Aorta (tissue), 5 donors: ENCODE measurements at regions not wholly inside any gene's neighbourhood (a gene's known extent, or its start where the extent isn't known, plus 50 kb on each side); places are given as distances from the start of the nearest gene placed in this dataset.

Experiments used
- ATAC-seq: fragments of 200-7000 bp; cut with Tn5 transposase; one replicate; pipeline ENCODE4 v1.9.1; 2022; ENCODE audit warnings: moderate library complexity; ENCODE audit not compliant: low FRiP score
- DNase-seq, 2 donors: peaks; one replicate each; pipeline ENCODE4 v3.0.0-alpha.2; 2020
- H3K27ac ChIP-seq, 2 donors: one replicate each; pipeline ENCODE4 v1.5.1; 2013; ENCODE audit warnings: low read length in 2 of 2, mild to moderate bottlenecking in 2 of 2, moderate library complexity in 2 of 2, control low read depth in 1 of 2, inconsistent platforms in 1 of 2, low read depth in 1 of 2
- H3K27me3 ChIP-seq, 2 donors: one replicate each; pipeline ENCODE4 v1.6.1; 2013; ENCODE audit warnings: control low read depth in 1 of 2, low read length in 1 of 2, mild to moderate bottlenecking in 1 of 2, moderate library complexity in 1 of 2; ENCODE audit not compliant: insufficient read depth in 2 of 2, control insufficient read depth in 1 of 2
- H3K36me3 ChIP-seq, 2 donors: one replicate each; pipeline ENCODE4 v1.6.1; 2013; ENCODE audit warnings: control low read depth in 1 of 2, low read length in 1 of 2, mild to moderate bottlenecking in 1 of 2; ENCODE audit not compliant: insufficient read depth in 2 of 2, control insufficient read depth in 1 of 2
- H3K4me1 ChIP-seq, 2 donors: one replicate each; pipeline ENCODE4 v1.6.1; 2013; ENCODE audit warnings: low read length in 2 of 2, control low read depth in 1 of 2, mild to moderate bottlenecking in 1 of 2, moderate library complexity in 1 of 2; ENCODE audit not compliant: insufficient read depth in 2 of 2, control insufficient read depth in 1 of 2
- H3K4me3 ChIP-seq, 2 donors: one replicate each; pipeline ENCODE4 v1.5.1; 2013; ENCODE audit warnings: low read length in 2 of 2, control low read depth in 1 of 2, mild to moderate bottlenecking in 1 of 2
- H3K9me3 ChIP-seq: one replicate; pipeline ENCODE4 v1.6.1; 2013; ENCODE audit warnings: mild to moderate bottlenecking, low read length; ENCODE audit not compliant: control insufficient read depth
- WGBS, 2 donors: extraction: QIAGEN DNeasy Blood & Tissue Kit; methylation state at CpG; one replicate each; pipeline ENCODE4 v1.1.7; 2013; 5-methylcytosine and 5-hydroxymethylcytosine counted together
- intact Hi-C, 2 donors: fragments of 100-400 bp; cut with DNase I; formaldehyde crosslinking; loops; one replicate each; pipeline versions ENCODE4 v1.14.2 to v1.15.0; 2022
- donor health status: healthy with polysubstance abuse.
- donor health status: Bipolar disorder and iron deficiency.
- donor health status: DM: no; HTN: no; CAD: no.
- donor health status: DM: no; HTN: no; CAD: no.
- donor health status: DM: yes; HTN: yes; CAD: no.

DNA sequence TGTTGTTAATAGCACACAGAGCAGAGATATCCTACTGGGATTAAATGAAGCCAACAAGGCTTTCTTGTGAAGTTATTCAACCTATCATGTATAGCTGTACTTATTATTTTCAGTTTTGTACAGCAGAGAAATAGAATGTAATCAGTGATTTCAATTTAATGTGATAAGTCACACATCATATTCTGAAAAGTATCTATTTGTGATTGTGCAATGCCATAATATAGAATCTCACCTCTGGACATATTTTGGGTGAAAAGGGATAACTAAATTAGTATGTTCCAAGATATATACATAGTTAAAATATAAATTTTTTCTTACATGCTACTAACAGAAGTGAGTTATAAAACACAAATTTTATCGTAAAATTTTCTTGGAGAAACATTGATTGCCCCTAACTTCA, 544.3 kb upstream of the KIF2B start:
- H3K4me3 ChIP-seq = no peak overlapping the region
- H3K9me3 ChIP-seq = no peaks in the 10 kb centered on the region
- no peak overlapping the region for H3K27ac ChIP-seq
- no peaks in the 10 kb centered on the region for H3K4me1 ChIP-seq
- ATAC-seq = no peak
- no peaks in the 10 kb centered on the region for H3K27me3 ChIP-seq
- no peaks in the 10 kb centered on the region for H3K36me3 ChIP-seq
- 89 to 95% methylated on average over 1 of the region's 1 CpG for WGBS, 2 donors
- intact Hi-C loops = no loop called here
- no peak for DNase-seq

DNA sequence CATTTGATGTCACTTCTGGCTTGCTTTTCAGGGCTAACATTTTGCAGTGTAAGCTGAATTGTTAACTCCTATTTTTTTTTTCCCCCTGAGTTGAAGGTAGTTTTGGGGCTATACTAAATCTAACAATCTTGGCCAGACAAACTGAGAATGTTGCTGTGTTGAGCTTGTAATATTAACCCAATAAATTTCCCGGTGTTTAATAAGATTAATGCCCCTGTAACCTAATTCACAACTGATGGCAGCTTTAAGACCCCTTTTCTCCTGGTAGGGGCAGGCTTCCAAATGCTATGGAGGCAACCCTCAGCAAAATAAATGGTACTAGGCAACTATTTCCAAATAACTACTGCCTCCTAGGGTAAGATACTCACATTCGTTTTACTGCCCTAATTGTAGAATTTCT, 549.6 kb upstream of the KIF2B start:
- H3K4me1 ChIP-seq = no peaks in the 10 kb centered on the region
- no peak overlapping the region for H3K27ac ChIP-seq
- no peaks in the 10 kb centered on the region for H3K9me3 ChIP-seq
- H3K27me3 ChIP-seq = no peaks in the 10 kb centered on the region
- H3K4me3 ChIP-seq = no peak overlapping the region
- WGBS, 2 donors = 81 to 83% methylated on average over 2 of the region's 2 CpGs
- H3K36me3 ChIP-seq = no peaks in the 10 kb centered on the region
- DNase-seq = no peak
- intact Hi-C loops = no loop called here
- no peak for ATAC-seq

DNA sequence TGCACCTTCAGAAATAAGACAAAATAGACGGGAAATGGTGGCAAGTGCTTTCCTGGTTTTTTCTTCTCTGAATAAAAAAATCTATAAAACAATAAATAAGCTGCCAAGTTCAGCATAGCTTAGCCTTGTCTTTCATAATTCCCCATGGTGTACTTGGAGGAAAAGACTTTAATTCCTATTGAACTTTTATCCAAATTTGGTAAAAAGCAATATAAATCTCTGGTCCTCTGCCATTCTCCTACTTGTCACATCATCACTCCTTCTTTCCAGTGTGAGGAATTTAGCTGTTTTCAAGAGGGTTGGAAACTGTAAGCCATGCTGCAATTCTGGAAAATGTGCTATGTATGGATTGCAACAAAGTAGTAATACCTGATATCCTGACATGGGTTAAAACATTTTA, 551.8 kb upstream of the KIF2B start:
- DNase-seq = no peak
- Histone ChIP-seq H3K4me3 (no peak overlapping the region), H3K27ac (no peak overlapping the region), H3K27me3 (no peaks in the 10 kb centered on the region), H3K4me1 (no peaks in the 10 kb centered on the region), H3K9me3 (no peaks in the 10 kb centered on the region), H3K36me3 (no peaks in the 10 kb centered on the region)
- ATAC-seq = no peak
- 7 to 8% methylated on average over 1 of the region's 1 CpG for WGBS, 2 donors
- intact Hi-C loops = no loop called here

DNA sequence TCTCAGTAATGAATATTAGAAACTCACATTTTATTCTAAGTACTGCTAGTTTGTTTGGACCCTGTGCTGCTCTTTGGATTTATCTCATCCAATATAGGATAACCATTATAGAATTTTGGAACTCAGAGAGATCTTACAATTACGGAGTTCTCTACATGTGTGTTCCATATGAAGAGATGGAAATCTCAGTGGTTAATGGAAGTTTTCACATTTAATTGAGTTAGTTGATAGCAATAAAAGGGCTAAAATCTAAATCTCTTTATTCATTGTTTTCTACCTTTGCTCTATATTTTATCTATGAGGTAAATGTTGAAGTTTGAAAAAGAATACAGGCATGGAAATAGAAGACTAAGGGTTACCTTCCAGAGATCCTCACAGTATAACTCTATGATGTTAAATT, 558.0 kb upstream of the KIF2B start:
- no peak for DNase-seq
- no peak overlapping the region for H3K4me3 ChIP-seq
- no peak overlapping the region for H3K27ac ChIP-seq
- H3K9me3 ChIP-seq = no peaks in the 10 kb centered on the region
- ATAC-seq = no peak
- H3K4me1 ChIP-seq = no peaks in the 10 kb centered on the region
- intact Hi-C loops = no loop called here
- WGBS, 2 donors = 95 to 100% methylated on average over 1 of the region's 1 CpG
- H3K27me3 ChIP-seq = no peaks in the 10 kb centered on the region
- H3K36me3 ChIP-seq = no peaks in the 10 kb centered on the region

DNA sequence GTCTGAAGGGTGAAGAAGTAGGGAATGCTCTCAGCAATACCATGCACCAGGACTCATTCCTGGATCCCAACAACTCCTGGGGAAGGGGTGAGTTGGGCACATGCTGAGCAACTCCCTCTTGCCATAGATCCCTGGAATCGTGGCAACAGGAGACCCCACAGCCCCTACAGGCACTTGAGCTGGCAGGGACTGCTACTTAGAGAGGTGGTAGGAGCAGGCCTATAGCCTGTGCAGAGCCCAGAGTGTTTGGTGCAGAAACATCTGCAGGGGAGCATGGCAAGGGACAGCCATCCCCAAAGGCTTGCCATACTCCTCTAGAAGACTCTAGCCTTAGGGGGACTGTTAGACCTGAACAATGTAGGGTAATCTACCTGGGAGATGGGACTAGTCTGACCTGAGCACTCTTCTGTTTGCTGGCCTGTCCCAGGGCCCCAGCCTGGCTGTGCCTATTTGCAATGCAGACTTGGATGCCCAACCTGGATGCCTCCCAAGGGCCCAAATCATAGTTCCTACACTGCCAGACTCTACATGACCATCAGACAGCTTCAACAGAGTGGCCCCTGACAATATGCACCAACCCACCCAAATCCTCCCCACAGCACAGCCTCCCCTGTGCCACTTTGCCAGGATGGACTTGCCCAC, 568.6 kb upstream of the KIF2B start:
- WGBS, 2 donors = 66 to 79% methylated on average over 1 of the region's 1 CpG
- H3K27me3 ChIP-seq = no peaks in the 10 kb centered on the region
- H3K4me1 ChIP-seq = no peaks in the 10 kb centered on the region
- H3K27ac ChIP-seq = no peak overlapping the region
- ATAC-seq (no peak), DNase-seq (peak in 1 of 2 donors; percentile 31)
- H3K9me3 ChIP-seq = peaks cover 1% of the 10 kb centered on the region
- H3K36me3 ChIP-seq = no peaks in the 10 kb centered on the region
- intact Hi-C loops = no loop called here
- H3K4me3 ChIP-seq = no peak overlapping the region

DNA sequence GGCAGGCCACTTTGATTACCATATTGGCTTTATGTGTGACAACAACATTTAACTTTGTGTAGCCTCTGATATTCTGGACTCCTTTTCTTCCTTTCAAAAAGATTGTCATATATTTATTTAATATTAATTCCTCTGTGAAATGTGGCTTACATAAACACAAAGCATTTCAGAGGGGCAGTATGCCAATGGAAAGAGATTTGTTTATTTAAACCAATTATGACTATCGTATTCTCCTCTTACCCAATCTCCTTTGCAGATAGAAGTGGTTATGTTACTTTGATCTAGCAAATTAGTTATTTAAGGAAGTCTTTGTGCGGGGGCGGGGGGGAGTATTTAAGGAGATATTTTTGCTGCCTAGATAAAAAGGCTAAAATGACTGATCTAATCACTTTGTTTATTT, 573.7 kb upstream of the KIF2B start:
- no peak overlapping the region for H3K27ac ChIP-seq
- no peak overlapping the region for H3K4me3 ChIP-seq
- H3K9me3 ChIP-seq = no peaks in the 10 kb centered on the region
- H3K36me3 ChIP-seq = no peaks in the 10 kb centered on the region
- DNase-seq (no peak), ATAC-seq (no peak)
- intact Hi-C loops = no loop called here
- no peaks in the 10 kb centered on the region for H3K4me1 ChIP-seq
- WGBS, 2 donors = 7 to 9% methylated on average over 3 of the region's 3 CpGs
- no peaks in the 10 kb centered on the region for H3K27me3 ChIP-seq

DNA sequence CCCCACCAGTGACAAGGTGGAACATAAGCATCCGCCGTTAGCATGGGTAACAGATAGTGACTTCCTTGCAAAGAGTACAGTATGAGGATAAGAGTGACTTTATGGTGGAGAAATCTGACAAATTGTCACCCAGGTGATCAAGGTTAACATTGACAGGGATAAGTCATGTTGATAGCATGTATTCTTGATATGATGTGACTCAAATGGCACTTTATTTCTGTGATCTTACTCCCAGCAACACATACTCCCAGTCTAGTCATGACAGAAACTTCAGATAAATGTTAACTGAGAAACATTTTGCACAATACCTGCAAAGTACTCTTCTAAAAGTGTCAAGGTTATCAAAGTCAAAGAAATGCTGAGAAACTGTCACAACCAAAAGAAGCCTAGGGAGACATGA, 588.6 kb upstream of the KIF2B start:
- Histone ChIP-seq H3K9me3 (no peaks in the 10 kb centered on the region), H3K27ac (no peak overlapping the region), H3K36me3 (no peaks in the 10 kb centered on the region), H3K27me3 (no peaks in the 10 kb centered on the region), H3K4me3 (no peak overlapping the region), H3K4me1 (no peaks in the 10 kb centered on the region)
- intact Hi-C loops = no loop called here
- DNase-seq = no peak
- WGBS, 2 donors = 97 to 98% methylated on average over 2 of the region's 2 CpGs
- ATAC-seq = no peak

DNA sequence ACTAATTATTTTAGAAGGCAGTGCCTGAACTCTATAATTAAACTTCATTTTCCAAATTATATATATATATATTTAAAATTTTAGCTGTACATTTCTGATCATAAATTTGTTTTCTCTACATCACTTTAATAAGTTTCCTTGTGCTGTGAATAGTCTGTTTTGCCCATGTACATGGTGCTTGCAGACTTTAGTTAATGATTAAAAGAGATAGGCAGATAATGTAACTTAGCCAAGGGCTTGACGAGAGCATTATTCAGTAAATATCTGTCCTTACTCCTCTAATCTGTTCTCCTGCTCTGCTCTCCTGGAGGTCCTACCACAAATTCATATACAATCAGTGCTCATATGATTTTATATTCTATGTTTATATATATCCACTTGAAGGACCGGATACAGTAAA, 595.2 kb upstream of the KIF2B start:
- no peak overlapping the region for H3K27ac ChIP-seq
- intact Hi-C loops = no loop called here
- H3K4me3 ChIP-seq = no peak overlapping the region
- H3K9me3 ChIP-seq = no peaks in the 10 kb centered on the region
- no peaks in the 10 kb centered on the region for H3K27me3 ChIP-seq
- H3K4me1 ChIP-seq = no peaks in the 10 kb centered on the region
- no peak for ATAC-seq
- DNase-seq = no peak
- 61 to 73% methylated on average over 2 of the region's 2 CpGs for WGBS, 2 donors
- H3K36me3 ChIP-seq = no peaks in the 10 kb centered on the region

DNA sequence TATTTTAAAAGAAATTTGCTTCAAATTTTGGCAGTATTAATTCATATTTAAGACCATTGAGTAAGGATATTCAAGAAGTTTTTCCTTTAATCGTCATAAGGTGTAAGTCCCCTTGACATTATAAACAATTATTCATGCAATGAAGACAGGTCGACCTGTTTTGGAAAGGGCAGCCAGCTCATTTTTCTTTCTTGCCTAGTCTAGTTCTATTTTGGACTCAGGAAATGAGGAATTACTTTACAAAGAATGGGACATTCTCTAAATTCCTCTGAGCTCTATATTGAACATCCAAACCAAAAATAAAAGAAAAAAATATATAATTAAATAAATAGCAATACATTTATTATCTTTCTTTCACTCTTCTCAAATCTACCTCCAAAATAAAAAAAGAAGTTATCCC, 595.6 kb upstream of the KIF2B start:
- Histone ChIP-seq H3K27me3 (no peaks in the 10 kb centered on the region), H3K36me3 (no peaks in the 10 kb centered on the region), H3K9me3 (no peaks in the 10 kb centered on the region), H3K4me1 (no peaks in the 10 kb centered on the region), H3K27ac (no peak overlapping the region), H3K4me3 (no peak overlapping the region)
- WGBS, 2 donors = 3 to 11% methylated on average over 2 of the region's 2 CpGs
- intact Hi-C loops = no loop called here
- ATAC-seq (no peak), DNase-seq (no peak)
